ENCODE measurements at regions not wholly inside any gene's neighbourhood (a gene's known extent, or its start where the extent isn't known, plus 50 kb on each side); places are given as distances from the start of the nearest gene placed in this dataset.

DNA sequence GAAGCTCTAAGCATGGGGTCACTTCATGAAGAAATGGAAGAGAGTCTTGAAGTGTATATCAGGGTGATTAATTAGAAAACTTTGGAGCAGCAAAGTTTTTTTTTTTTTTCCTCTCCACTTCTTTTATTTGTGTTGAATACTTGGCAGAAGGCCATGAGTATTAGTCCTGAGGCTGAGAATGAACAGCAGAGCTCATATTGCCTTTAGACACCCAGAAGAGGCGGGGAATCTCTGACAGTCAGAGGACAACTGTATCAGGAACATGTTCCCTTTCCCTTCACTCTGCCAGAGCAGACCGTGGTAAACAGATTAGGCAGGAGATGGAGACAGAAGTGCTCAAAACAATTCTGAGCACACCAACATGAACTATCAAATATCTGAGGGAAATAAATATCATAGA, 300.9 kb downstream of the FAM47A start:
- no peaks in the 10 kb centered on the region for H3K4me1 ChIP-seq
- WGBS, 2 donors: 44 to 45% methylated on average over 2 of the region's 2 CpGs
- no peaks in the 10 kb centered on the region for H3K27me3 ChIP-seq
- no peaks in the 10 kb centered on the region for H3K9me3 ChIP-seq
- no peak for DNase-seq (ENCODE audit: low spot score in 2 of 2)
- H3K36me3 ChIP-seq: no peaks in the 10 kb centered on the region
- no peak overlapping the region for H3K27ac ChIP-seq
- H3K4me3 ChIP-seq: no peak overlapping the region
- TF ChIP-seq POLR2A (IDR thresholded peaks at IDR 0.05) (no peak), CTCF (IDR thresholded peaks at IDR 0.05) (no peak), EP300 (IDR thresholded peaks at IDR 0.05) (no peak)

DNA sequence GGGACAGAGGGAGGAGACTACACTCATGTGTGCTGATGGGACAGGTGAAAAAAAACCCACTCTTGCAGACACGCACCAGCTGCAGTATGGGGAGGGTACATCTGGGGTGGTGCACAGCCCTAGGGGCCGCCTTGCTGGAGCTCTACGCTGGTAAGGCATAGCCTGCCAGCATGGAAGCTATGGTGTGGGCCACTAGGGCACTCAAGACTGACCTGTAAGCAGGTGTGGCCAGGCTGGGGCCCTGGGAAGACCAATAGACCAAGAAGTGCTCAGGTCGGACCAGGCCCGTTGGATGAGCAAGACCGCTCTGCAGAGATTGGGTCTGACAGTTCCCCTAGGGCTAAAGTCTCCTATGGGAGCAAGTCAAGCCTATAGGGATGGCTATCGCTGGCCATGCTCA, 314.8 kb downstream of the FAM47A start:
- no peak overlapping the region for H3K27ac ChIP-seq
- no peak for DNase-seq (ENCODE audit: low spot score in 2 of 2)
- no peaks in the 10 kb centered on the region for H3K9me3 ChIP-seq
- no peaks in the 10 kb centered on the region for H3K4me1 ChIP-seq
- TF ChIP-seq EP300 (IDR thresholded peaks at IDR 0.05): no peak
- no peak for TF ChIP-seq POLR2A (IDR thresholded peaks at IDR 0.05)
- no peak for TF ChIP-seq CTCF (IDR thresholded peaks at IDR 0.05)
- no peaks in the 10 kb centered on the region for H3K27me3 ChIP-seq
- no peaks in the 10 kb centered on the region for H3K36me3 ChIP-seq
- WGBS, 2 donors: 70% methylated on average over 6 of the region's 7 CpGs; no CpG with 5 or more reads in 1 of the 2 donors
- H3K4me3 ChIP-seq: no peak overlapping the region

- H3K4me3 ChIP-seq: no peak overlapping the region
- DNase-seq (ENCODE audit: low spot score in 2 of 2): no peak
- H3K36me3 ChIP-seq: no peaks in the 10 kb centered on the region
- WGBS, 2 donors: 58 to 79% methylated on average over 5 of the region's 5 CpGs
- no peak overlapping the region for H3K27ac ChIP-seq
- no peaks in the 10 kb centered on the region for H3K4me1 ChIP-seq
- no peaks in the 10 kb centered on the region for H3K27me3 ChIP-seq
- H3K9me3 ChIP-seq: peaks cover 0 to 4% (median 0%) of the 10 kb centered on the region in 4 donors
- no peak for TF ChIP-seq CTCF (IDR thresholded peaks at IDR 0.05)
- no peak for TF ChIP-seq EP300 (IDR thresholded peaks at IDR 0.05)
- TF ChIP-seq POLR2A (IDR thresholded peaks at IDR 0.05): no peak
These were observed 323.5 kb downstream of the FAM47A start for GRCh38 chrX:33808636-33809035.

GRCh38 chrX:33784548-33784947, 347.6 kb downstream of the FAM47A start:
- no peaks in the 10 kb centered on the region for H3K4me1 ChIP-seq
- H3K27me3 ChIP-seq: no peaks in the 10 kb centered on the region
- no peaks in the 10 kb centered on the region for H3K9me3 ChIP-seq
- TF ChIP-seq CTCF (IDR thresholded peaks at IDR 0.05) (no peak), EP300 (IDR thresholded peaks at IDR 0.05) (no peak), POLR2A (IDR thresholded peaks at IDR 0.05) (no peak)
- no peak for DNase-seq (ENCODE audit: low spot score in 2 of 2)
- H3K4me3 ChIP-seq: no peak overlapping the region
- no peaks in the 10 kb centered on the region for H3K36me3 ChIP-seq
- no peak overlapping the region for H3K27ac ChIP-seq

- no peak for TF ChIP-seq POLR2A (IDR thresholded peaks at IDR 0.05)
- H3K4me1 ChIP-seq: no peaks in the 10 kb centered on the region
- H3K36me3 ChIP-seq: no peaks in the 10 kb centered on the region
- no peaks in the 10 kb centered on the region for H3K27me3 ChIP-seq
- WGBS, 2 donors: 80 to 86% methylated on average over 2 to 11 of the region's 11 CpGs
- no peak overlapping the region for H3K4me3 ChIP-seq
- H3K9me3 ChIP-seq: no peaks in the 10 kb centered on the region
- no peak for DNase-seq (ENCODE audit: low spot score in 2 of 2)
- no peak overlapping the region for H3K27ac ChIP-seq
These were observed 390.3 kb downstream of the FAM47A start for GRCh38 chrX:33741807-33742206.

- Histone ChIP-seq H3K4me1 (no peaks in the 10 kb centered on the region), H3K9me3 (no peaks in the 10 kb centered on the region), H3K4me3 (no peak overlapping the region), H3K27me3 (no peaks in the 10 kb centered on the region), H3K27ac (no peak overlapping the region), H3K36me3 (no peaks in the 10 kb centered on the region)
- TF ChIP-seq CTCF (IDR thresholded peaks at IDR 0.05): no peak
- TF ChIP-seq EP300 (IDR thresholded peaks at IDR 0.05): no peak
- no peak for TF ChIP-seq POLR2A (IDR thresholded peaks at IDR 0.05)
- no peak for DNase-seq (ENCODE audit: low spot score in 2 of 2)
- WGBS, 2 donors: 21 to 64% methylated on average over 1 of the region's 1 CpG
These were observed 396.9 kb downstream of the FAM47A start for GRCh38 chrX:33735182-33735581.
